ENCODE measurements at regions not wholly inside any gene's neighbourhood (a gene's known extent, or its start where the extent isn't known, plus 50 kb on each side); places are given as distances from the start of the nearest gene placed in this dataset.

DNA sequence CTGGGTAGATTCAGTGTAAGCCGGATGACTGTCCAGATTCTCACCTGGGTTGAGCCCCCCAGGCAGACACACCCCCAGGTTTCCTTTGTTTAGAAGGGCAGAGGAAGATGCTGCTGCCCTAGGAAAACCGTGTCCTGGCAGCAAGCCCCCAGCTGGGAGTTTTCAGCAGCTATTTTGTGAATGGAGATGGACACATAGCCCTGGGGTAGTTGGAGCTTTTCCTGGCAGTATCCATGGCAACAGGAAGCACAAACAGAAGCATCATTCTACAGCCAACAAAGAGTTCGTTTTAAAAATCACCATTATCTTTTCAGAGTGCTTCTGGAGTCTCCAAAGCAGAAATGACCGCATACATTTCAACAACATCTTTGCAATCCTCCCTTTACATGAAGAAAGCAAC lies 245.5 kb downstream of the BRD1 start:
- DNase-seq: no peak

DNA sequence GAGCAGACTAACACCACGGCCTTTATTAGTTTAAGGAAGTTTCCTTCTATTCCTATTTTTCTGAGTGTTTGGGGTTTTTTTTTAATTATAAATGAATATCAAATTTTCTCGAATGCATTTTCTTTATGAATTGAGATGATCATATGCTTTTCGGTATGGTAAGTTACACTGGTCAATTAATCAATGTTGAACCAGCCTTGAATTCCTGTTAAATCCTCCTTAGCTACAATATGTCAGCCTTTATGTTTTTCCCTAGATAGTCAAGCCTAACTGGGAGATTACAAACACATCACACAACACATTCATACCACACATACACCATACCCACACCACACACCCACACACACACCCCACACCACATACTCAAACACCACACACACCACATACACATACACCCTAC lies 247.6 kb downstream of the BRD1 start:
- no peak for DNase-seq

DNA sequence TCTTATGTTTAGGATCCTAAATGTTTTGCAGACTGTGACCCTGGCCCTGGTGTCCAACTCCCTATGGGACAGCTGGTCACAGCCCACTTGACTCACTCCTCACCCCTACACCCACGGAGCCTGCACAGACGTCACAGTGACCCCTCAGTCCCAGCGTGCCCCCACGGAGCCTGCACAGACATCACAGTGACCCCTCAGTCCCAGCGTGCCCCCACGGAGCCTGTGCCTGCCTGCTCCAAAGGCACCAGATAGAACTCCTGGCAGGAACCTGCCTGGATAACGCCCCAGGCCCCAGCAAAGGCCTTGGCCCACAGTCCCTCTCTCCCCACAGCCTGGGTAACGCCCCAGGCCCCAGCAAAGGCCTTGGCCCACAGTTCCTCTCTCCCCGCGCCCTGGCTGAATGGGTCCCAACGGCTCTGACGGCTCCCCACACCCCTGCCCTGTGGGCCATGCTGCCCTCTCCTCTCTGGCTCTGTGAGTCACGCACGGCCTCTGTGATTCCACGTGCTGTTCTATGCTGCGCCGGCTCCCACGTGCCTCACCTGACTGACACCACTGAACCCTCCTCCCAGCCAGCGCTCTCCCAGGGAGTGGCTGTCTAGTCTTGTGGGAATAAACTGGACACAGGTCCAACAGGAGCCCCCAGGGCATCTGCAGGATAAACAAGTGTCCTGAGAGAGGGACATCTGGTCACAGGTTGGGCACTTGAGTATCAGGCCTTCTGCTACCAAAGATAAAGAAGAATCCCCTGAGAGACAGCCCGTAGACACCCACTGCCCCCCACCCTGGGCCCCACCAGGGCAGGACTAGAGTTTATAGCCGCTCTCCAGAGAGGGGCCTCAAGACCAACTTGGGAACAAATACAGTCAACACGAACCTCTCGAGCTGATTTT lies 250.3 kb downstream of the BRD1 start:
- no peak for DNase-seq

- no peak for DNase-seq
Observed at GRCh38 chr22:49576241-49577141, 251.2 kb downstream of the BRD1 start.

DNA sequence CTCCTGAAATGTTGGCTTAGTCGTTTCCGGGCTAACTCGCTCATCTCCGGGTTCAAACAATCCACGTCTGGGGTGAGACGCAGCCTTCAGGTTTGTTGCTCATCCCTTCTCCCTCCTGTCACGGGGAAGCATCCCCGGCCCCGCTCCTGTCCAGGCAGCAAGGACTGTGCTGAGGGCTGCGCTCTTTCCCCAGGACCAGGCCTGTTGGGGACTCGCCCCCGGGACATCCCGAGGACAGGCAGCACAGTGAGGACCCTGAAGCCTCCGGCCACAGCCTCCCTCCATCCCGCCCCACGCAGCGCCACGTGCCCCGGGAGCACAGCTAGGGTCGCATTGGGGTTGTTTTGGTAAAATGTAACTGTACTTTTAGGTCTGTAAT lies 252.0 kb downstream of the BRD1 start:
- DNase-seq: no peak

- no peak for DNase-seq
Observed at GRCh38 chr22:49574881-49575702, 252.6 kb downstream of the BRD1 start.

GRCh38 chr22:49574205-49574880 lies 253.3 kb downstream of the BRD1 start:
- DNase-seq: no peak

DNA sequence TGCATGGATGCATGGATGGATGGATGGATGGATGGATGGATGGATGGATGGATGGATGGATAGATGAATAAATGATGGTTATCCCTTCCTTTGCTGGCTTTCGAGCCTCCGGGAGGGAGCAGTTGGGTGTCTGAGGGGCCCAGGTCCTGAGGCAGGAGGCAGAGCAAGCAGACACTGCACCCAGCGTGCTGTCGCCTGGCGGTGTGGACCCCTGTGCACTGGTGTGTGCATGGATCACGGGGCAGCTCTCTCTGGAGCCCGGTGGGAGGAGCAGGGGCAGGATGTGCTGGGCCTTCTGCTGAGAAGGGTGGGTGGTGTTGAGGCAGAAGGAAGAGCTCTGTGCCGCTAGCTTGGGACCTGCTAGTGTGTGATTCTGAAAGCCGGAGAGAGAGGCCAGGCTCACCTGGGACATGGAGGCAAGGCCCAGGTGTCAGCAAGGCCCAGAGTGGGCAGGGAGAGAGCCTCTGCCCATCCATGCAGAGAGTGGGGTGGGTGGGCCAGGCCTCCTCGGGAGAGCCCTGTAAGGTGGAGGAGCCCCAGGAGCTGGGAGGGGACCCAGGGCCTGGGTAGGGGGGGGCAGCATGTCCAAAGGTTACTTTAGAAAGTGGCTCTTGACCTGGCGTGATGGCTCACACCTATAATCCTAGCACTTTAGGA lies 254.4 kb downstream of the BRD1 start:
- no peak for DNase-seq

DNA sequence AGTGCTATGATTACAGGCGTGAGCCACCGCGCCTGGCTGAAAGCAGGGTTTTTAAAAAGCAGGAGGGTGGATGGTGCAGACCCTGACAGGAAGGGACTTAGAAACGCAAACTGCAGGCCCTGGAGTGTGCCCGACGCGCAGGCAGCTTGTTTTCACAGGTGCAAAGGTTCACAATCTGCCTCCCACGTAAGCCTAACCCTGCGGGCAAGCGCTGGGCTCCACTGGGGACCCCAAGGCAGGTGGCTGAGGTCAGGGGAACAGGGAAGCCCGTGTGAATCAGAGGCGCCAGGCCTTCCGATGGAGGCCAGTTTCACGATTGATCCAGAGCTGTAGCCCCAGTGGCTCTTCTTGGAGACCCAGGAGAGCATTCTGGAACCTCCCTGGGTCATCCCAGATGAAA lies 256.3 kb downstream of the BRD1 start:
- no peak for DNase-seq

DNA sequence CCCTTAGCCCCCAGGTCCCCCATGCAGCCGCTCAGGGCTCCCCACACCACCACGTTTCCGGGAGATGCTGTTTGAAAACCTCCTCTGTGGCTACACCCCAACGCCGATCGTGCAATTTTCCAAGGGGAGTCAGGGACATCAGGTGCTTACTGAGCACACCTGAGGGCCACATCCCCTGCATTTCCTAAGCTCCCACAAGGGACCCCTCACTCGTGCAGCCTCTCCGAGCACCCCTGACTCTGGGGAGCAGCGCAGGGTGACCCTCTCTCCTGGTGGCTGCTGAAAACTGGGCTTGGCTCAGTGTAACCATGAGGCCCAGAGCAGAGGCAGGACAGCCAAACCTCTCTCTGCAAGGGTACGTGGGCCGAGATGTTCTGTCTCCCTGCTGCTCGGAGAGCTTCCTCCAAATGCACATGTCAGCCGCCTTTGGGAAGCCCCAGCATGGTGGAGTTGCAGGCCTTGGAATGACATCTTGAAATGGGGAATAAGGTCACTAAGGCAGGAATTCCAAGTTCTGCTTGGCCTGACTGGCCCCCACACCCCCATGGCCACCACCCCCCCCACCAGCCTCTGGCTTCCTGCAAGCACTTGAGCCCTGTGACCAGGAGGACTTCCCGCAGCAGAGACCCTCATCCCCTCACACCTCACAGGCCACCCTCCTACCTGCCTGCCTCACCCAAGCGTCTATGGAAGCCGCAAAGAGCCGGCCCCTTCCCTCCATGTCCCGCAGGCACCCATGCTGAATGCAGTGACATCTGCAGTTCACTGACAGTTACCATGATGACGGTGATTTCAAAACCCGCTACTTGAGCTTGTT lies 257.4 kb downstream of the BRD1 start:
- no peak for DNase-seq

GRCh38 chr22:49569286-49570031 lies 258.2 kb downstream of the BRD1 start:
- no peak for DNase-seq

DNA sequence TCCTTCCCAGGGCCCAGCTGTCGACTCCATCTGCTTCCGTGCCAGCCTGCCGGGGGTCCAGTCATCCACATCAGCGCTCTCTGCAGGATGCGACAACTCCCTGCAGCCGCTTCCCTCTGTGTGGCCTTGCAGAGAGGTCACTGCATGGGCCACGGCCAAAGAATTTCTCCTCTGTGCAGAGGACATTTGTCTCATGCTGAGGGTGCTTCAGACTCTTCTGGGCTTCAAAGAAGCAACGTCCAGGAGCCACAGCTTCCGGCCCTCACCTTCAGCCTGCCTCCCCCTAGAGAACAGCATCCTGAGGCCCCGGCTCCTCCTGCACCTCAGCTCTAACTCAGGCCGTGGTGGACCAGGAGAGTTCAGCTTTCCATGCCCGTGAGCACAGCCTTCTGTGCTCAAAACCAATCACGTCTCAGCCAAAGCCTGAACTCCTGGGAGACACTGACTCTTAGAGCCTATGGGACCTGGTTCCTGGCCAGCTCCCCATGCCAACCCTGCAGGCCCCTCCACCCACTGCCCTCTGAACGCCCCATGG lies 258.9 kb downstream of the BRD1 start:
- no peak for DNase-seq

DNA sequence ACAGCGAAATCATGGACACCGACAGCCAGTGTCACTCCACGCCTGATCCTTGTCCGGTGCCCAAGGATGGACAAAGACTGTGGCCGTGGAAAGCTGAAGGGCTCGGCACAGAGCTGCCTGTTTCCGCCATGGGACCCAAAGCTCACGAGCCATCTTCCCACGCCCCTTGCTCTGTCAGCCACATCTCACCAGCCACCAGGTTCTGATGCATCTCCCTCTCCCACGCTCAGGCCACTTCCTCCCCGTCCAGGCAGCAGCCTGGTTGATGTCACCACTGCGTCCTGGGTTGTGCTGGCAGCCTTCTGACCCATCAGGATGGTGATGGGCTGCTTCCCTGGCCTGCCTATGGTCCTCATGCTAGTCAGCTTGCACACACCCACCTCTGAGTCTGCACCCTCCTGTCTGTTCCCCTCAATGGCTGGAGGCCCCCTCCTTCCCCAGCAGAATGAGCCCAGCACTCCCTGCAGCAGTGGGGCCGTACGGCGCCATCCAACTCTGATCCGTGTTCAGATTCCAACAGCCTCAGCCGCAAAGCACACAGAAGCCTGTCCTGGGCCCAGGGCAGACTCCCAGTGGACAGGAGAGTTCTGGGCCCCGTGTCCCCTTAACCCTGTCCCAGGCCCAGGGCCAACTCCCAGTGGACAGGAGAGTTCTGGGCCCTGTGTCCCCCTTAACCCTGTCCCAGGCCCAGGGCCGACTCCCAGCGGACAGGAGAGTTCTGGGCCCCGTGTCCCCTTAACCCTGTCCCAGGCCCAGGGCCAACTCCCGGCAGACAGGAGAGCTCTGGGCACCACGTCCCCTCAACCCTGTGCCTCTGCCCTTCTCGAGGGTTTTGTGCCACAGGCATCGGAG lies 259.5 kb downstream of the BRD1 start:
- DNase-seq: no peak

DNA sequence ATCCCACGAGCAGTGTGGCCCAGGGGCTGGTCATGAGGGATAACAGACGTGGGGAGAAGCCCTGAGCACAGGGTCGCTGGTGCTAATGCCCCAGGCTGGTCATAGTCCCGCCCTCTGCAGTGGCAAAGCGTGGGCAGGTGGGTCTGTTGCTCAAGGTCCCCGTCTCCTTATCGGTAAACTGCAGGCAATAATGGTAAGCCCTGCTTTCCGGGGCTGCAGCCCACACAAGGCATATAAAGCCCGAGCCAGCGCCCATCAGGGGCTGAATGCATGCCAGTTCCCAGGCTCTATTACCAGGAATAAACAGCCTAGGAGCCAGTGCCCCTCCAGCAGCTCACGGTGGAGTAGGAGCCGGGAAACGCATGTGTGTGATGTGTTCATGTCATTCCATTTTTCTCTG lies 261.0 kb downstream of the BRD1 start:
- DNase-seq: no peak

DNA sequence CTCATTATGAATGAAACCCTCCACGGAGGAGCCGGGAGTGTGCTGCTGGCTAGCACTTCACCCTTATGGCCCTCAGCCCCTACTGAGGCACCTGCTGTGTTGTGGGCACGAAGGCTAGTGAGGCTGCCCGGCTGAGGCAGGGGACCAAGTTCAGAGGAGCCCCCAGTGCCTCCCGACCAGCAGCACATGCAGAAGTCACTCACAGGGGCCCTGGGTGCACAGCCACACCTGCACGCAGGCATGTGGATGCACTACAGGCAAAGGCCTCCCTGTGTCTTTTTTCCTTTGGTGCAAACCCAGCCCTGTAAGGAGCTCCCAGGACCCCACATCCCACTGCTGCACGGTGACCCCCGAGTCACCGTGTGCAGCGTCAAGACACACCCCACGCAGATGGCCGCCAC lies 261.5 kb downstream of the BRD1 start:
- no peak for DNase-seq

GRCh38 chr22:49565516-49565855 lies 262.2 kb downstream of the BRD1 start:
- DNase-seq: no peak

DNA sequence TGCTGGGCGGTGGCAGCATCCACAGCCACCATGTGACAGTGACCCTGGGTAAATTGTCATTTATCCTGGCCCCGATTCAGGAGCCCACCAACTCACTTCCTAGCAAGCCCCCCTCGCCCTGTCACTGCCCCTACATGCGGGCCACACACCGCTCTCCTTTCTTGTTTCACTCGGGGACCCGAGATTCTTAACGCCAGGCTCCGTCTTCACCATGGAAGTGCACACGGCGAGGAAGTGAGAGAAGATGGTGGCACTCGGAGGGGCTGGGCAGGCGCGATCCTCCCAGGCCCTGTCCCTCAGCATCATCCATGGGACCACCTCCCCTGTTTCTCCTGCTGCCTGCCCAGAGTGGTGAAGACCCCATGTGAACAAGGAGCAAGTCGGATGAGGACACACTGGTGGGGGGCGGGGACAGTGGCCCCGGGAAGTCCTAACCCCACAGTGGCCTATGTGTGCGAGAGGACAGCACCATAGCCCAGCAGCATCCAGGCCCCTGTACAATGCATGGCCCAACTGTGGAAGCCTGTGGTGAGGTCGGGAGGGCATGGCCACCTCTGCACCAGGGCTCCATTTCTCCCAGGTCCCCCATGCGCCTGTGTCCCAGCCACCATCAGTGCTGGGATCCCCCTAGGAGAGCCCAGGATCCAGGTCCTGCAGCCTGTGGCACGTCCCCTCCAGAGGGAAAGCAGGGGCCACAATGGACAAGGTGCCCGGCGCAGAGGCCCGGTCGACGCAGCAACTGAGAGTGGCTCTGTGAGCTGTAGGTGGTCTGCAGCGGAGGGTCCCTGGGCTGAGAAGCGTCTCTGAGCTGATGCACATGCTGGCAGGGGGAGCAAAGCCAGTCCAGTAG lies 262.8 kb downstream of the BRD1 start:
- no peak for DNase-seq

DNA sequence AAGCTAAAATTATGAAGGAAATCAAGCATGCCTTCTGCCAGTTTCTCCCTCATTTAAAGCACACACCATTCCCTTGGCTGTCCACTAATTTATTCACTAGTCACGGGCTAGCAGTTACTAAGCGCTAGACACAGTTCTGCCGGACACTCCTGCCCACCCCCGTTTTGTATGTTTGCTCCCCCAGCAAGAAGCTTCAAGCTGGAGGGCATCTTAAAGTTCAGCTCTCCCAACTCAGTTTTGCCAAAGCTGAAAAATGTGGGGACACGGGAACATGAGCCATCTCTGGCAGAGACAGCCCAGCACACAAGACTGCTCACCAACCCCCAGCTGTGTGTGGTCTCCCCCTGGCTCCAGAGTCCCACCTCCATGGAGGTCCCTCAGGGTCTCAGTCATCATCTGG lies 263.6 kb downstream of the BRD1 start:
- no peak for DNase-seq

All from amniotic stem cell (primary cell).